CD4-positive, alpha-beta T cell treated with Interleukin-12 subunit alpha and Interleukin-12 subunit beta, for 1 hour (primary cell): ENCODE measurements at regions not wholly inside any gene's neighbourhood (a gene's known extent, or its start where the extent isn't known, plus 50 kb on each side); places are given as distances from the start of the nearest gene placed in this dataset.
A peak's percentile ranks its signal among the peaks of the same experiment; 100 is the strongest.

Experiments used
- DNase-seq: peaks from one replicate; pipeline ENCODE4 v3.0.0-alpha.2; 2020

DNA sequence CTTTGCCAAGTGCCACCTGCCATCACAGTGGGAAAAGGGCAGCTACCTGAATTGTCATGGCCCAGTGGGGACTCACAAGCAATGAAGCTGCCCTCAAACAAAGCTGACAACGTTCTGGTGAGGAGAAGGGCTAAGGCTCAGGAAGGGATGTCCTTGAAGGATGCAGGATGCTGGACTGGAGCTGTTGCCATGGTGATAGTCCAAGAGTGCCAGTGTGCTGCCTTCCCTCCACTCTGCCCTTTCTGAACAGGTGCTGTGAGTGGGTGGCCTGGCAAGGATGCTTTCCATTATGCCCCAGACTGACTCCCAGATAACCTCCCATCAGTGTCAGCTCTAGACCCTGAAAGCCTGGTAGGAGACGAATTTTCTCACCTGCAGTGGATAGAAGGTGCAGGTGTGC, 137.8 kb upstream of the GYPC start:
- no peak for DNase-seq

DNA sequence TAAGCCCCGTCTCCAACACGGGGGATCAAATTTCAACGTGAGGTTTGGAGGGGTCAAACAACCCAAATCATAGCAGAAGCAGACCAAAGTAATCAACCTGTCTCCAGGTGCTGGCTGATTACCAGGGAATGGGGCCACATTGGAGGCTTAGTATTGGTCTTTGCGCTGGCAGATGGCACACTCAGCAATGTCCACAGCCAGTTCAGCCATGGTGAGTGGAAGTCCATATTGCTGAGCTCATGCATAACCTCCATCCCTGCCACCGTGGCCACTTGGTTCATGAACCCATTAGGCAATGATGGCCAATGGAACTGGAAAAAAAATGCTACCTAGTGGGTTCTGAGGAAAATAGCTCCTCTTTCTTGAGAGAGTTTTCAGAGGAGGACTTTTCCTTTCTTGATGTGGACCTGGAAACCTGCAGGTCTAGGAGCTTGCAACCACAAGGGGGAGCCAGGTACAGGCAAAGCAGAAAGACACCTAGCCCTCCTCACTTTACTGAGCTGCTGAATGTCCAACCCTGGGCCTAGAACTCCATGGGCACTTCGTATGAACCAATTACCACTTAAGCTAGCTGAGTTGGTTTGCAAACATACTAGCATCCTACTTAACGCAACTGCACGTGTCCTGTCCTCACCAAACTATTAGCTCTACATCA, 128.0 kb upstream of the GYPC start:
- DNase-seq: peak; percentile 75

GRCh38 chr2:126531029-126531428, 124.9 kb upstream of the GYPC start:
- DNase-seq: no peak

DNA sequence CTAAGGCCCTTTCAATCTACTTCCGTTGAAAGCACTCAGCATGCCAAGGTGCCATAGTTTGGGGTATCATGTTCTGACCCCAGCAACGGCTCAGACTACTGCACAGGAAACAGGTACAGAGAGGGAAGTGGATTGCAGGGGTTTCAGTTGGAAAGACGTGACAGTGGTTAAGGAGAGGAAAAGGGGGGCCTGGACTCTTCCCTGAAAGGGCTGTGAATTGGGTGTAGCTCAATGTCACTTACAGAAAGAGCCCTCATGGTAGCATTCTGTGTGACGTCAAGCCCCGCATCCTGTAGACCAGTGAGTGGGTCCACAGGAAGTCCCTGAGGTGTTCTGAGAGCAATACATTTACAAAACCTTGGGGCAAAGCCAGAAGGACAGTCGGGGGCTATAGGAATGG, 121.5 kb upstream of the GYPC start:
- DNase-seq: no peak

GRCh38 chr2:126535408-126535807, 120.5 kb upstream of the GYPC start:
- DNase-seq: no peak

DNA sequence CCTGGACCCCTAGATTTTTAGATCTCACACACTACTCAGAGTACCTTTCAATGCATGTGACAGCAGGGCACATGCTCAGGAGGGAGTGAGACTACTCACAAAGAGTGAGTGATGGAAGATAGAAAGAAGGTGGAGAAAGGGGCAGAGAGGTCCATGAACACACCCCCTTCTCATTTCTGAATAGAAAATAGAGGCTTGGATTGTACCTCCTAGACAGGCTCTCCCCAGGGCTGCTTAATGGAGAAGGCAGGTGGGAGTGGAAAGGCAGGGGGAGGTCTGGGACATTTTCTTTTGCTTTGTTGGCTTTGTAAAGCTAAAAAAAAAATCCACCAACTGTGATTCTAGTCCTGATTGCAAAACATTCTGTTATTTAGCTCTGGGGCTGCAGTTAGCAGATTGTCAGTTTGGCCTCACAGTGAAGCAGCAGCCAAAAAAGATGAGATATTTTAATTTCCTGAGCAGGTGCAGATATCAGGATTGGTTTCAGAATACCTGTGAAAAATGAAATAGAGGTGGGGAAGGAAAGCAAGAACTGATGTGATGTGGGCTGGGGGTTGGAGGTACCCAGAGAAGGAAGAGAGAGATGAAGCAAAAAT, 119.3 kb upstream of the GYPC start:
- no peak for DNase-seq

- DNase-seq: no peak
Observed at GRCh38 chr2:126539101-126539500, 116.9 kb upstream of the GYPC start.

DNA sequence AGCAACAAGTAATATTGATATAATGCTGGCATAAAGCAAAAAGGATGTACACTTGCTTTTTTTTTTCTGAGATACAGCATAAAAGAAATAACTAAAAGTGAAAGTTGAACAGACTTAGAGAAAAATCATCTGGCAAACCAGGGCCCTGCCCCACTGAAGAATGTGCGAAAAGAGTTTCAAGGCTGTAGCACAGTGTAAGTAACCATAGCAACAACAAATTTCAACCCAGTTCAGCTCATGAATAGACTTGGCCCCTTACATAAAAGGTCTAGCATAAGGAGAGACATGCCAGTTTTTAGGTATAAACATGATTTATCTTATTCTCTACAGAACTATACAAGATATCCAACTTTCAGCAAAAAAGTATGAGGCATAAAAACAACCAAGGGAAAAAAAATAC, 113.7 kb upstream of the GYPC start:
- no peak for DNase-seq

DNA sequence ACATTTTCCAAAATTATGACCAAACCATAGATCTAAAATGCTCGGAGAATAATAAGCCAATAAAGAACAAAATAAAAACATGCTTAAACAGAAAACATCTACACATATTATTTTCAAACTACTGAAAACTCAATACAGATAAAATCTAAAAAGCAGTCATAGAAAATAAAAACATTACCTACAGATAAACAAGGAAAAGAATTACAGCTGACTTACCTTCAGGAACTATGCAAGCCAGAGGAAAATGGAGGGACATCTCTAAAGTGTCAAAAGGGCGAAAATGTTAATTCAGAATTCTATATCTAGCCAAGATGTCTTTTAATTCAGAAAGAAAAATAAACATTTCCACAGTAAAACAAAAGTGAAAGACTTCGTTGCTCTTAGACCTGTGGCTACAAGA, 112.9 kb upstream of the GYPC start:
- no peak for DNase-seq

- no peak for DNase-seq
Observed at GRCh38 chr2:126558029-126558428, 97.9 kb upstream of the GYPC start.

DNA sequence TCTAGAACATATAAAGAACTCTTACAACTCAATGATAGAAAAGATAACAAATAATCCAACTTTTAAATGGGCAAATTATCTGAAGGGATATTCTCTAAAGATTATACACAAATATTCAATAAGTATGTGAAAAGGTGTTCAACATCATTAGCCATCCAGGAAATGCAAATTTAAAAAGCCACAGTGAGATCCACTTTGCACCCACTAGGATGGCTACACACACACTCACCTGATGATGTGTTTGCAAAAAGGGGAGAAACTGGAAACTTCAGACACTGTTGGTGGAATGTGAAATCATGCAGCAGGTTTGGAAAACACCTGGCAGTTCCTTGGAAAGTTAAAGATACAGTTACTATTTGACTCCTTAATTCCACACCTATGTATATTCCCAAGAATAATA, 87.2 kb upstream of the GYPC start:
- DNase-seq: no peak

DNA sequence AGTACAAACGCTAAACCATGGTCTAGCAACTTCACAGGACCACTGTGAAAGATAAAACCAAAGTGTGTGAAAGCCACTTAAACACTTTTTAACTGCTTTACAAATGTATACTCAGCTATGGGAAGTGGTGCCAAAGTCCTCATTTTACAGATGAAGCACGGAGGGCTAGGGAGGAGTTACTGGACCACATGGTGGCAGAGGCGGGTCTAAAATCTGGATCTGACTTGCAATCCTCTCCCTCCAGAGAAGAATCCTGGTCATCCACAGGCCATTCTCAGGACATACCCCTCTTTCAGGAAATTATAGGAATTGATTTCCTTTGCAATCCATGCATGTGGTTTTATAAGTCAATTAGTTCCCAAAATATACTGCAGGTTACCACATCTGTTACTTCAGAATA, 84.6 kb upstream of the GYPC start:
- no peak for DNase-seq

GRCh38 chr2:126575631-126576030, 80.3 kb upstream of the GYPC start:
- no peak for DNase-seq

- no peak for DNase-seq
Observed at GRCh38 chr2:126579868-126580267, 76.1 kb upstream of the GYPC start.

DNA sequence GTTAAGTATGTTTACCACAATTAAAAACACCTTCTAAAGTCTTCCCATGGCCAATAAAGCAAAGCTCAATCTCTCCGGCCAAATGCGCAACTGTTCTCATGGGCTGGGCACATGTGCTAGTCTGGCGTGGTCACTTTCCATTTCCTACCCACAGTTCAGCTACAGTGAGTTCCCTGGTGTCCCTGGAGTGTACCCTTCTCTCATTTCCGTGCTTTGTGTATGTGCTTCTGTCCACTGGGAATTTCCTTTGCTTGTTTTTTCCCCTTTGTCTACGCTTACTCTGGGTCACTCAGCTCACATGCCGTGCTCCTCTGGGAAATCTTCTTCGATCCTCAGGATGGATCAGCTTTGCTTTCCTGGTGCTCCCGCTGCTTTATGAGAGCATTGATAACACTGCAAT, 69.6 kb upstream of the GYPC start:
- no peak for DNase-seq

GRCh38 chr2:126599062-126599461, 56.9 kb upstream of the GYPC start:
- DNase-seq: no peak

- DNase-seq: no peak
Observed at GRCh38 chr2:126600742-126601141, 55.2 kb upstream of the GYPC start.

DNA sequence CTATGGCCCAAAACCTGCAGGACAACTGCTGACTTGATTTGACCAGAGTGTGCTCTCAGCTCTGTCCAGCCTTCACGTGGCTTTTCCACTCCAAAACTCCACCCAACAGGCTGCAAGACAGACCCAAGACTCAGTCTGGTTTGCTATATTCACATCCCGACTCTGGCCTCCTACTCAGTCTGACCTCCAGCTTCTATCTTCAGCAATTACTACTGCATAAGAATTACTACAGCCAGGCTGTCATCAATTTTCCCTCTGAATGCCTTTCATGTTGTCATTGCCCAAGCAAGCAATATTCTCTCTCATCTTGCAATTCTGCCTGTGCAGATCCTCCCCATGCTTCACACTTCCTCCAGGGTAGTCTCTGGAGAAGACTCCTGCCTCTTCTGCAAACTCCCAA, 53.6 kb upstream of the GYPC start:
- DNase-seq: no peak
